SK-N-SH treated with all-trans-retinoic acid at 6 μM for 48 hours (cell line): ENCODE measurements at regions not wholly inside any gene's neighbourhood (a gene's known extent, or its start where the extent isn't known, plus 50 kb on each side); places are given as distances from the start of the nearest gene placed in this dataset.

ENCODE experiments used
- ATAC-seq: fragments of 200-7000 bp; cut with Tn5 transposase; 3 replicates; pipeline ENCODE4 v1.9.1; 2020; ENCODE audit warnings: mild to moderate bottlenecking, moderate library complexity
- ARNTL ChIP-seq: fragments of 450-650 bp; formaldehyde crosslinking; IDR thresholded peaks from 2 replicates; pipeline ENCODE4 v1.5.0; 2020; ENCODE audit warnings: low read depth, mild to moderate bottlenecking, moderate library complexity, borderline replicate concordance
- BACH2 ChIP-seq: fragments of 250-450 bp; sonication (Bioruptor Pico); IDR thresholded peaks from 2 replicates; pipeline ENCODE4 v1.9.0; 2021; ENCODE audit warnings: mild to moderate bottlenecking, borderline replicate concordance
- CSDC2 ChIP-seq: fragments of 250-450 bp; sonication (Bioruptor Pico); IDR thresholded peaks from 2 replicates; pipeline ENCODE4 v1.5.0; 2020; ENCODE audit warnings: mild to moderate bottlenecking, moderate library complexity
- ESRRG ChIP-seq: fragments of 250-450 bp; sonication (Bioruptor Pico); IDR thresholded peaks from 2 replicates; pipeline ENCODE4 v1.6.1; 2021; ENCODE audit warnings: mild to moderate bottlenecking
- GLIS3 ChIP-seq: fragments of 250-450 bp; sonication (Bioruptor Pico); IDR thresholded peaks from 2 replicates; pipeline ENCODE4 v1.5.0; 2020; ENCODE audit warnings: mild to moderate bottlenecking, moderate library complexity
- PPARA ChIP-seq: fragments of 250-450 bp; sonication (Bioruptor Pico); IDR thresholded peaks from 2 replicates; pipeline ENCODE4 v1.5.0; 2020; ENCODE audit warnings: mild to moderate bottlenecking, borderline replicate concordance
- RARB ChIP-seq: fragments of 250-450 bp; sonication (Bioruptor Pico); IDR thresholded peaks from 2 replicates; pipeline ENCODE4 v1.8.0; 2021; ENCODE audit warnings: mild to moderate bottlenecking, moderate library complexity
- TCF4 ChIP-seq: fragments of 250-450 bp; sonication (Bioruptor Pico); IDR thresholded peaks from 2 replicates; pipeline ENCODE4 v1.8.0; 2021; ENCODE audit warnings: mild to moderate bottlenecking, moderate library complexity, borderline replicate concordance
- TOX ChIP-seq: fragments of 250-450 bp; sonication (Bioruptor Pico); IDR thresholded peaks from 2 replicates; pipeline ENCODE4 v1.8.0; 2021; ENCODE audit warnings: mild to moderate bottlenecking, moderate library complexity, borderline replicate concordance
- ZC3H10 ChIP-seq: fragments of 250-450 bp; sonication (Bioruptor Pico); IDR thresholded peaks from 2 replicates; pipeline ENCODE4 v1.5.1; 2021; ENCODE audit warnings: mild to moderate bottlenecking, moderate library complexity
- ZFP3 ChIP-seq: fragments of 250-450 bp; sonication (Bioruptor Pico); IDR thresholded peaks from 2 replicates; pipeline ENCODE4 v1.5.0; 2020; ENCODE audit warnings: mild to moderate bottlenecking, moderate library complexity
- ZFP30 ChIP-seq: fragments of 450-650 bp; formaldehyde crosslinking; IDR thresholded peaks from 2 replicates; pipeline ENCODE4 v1.5.0; 2022; ENCODE audit warnings: mild to moderate bottlenecking, moderate library complexity
- ZNF565 ChIP-seq: fragments of 450-650 bp; formaldehyde crosslinking; conservative IDR thresholded peaks from 2 replicates; pipeline ENCODE4 v1.5.0; 2020; ENCODE audit warnings: low read depth, mild to moderate bottlenecking, moderate library complexity
- TF ChIP-seq, protein P1 (sequence below): fragments of 250-450 bp; sonication (Bioruptor Pico); IDR thresholded peaks from 2 replicates; pipeline ENCODE4 v1.5.0; 2020; ENCODE audit warnings: mild to moderate bottlenecking, moderate library complexity
- TF ChIP-seq, protein P2 (sequence below): fragments of 250-450 bp; sonication (Bioruptor Pico); IDR thresholded peaks from 2 replicates; pipeline ENCODE4 v1.8.0; 2020; ENCODE audit warnings: mild to moderate bottlenecking, moderate library complexity, borderline replicate concordance
- TF ChIP-seq, protein P3 (sequence below): fragments of 250-450 bp; sonication (Bioruptor Pico); IDR thresholded peaks from 2 replicates; pipeline ENCODE4 v1.5.1; 2020; ENCODE audit warnings: low read depth, mild to moderate bottlenecking, moderate library complexity
- TF ChIP-seq, protein P4 (sequence below): fragments of 250-450 bp; sonication (Bioruptor Pico); IDR thresholded peaks from 2 replicates; pipeline ENCODE4 v1.5.1; 2021; ENCODE audit warnings: mild to moderate bottlenecking, moderate library complexity

DNA sequence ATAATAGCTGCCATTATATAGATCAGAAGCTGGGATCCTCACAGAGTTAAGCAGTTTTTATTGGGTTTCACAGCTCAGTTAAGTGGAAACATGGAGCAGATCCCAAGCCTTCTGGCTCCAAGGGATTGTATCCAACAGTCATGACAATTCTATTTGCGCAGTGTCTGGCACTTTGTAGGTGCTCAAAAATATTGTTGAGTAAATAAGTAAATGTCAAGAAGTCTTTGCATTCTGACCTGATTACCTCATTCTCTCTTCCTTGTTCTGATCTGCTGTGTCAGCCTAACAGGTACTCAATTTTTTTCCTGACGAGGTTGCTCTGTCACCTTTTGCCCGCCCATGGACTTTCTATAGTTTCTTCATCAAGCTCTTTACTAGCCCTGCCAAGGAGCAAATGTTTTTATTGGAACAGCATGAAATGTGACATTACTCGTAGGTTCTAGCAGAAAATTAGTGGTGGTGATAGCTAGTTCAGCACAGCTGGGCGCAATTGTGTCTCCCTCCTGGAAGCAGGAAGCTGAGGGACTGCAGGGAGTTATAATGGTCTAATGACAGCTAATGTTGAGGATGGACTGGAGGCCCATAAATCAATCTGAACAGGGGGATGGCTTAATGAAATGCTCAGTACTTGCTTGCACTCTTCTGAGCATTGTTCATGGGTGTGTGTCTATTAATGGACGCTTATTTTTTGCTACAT is 680.2 kb downstream of the CCSER2 start:
- no peak for ATAC-seq
- TF ChIP-seq ESRRG (no peak), ARNTL (CRISPR knock-in tag) (no peak), PPARA (CRISPR knock-in tag) (no peak), ZC3H10 (CRISPR knock-in tag) (no peak), BACH2 (no peak), ZFP30 (CRISPR knock-in tag) (no peak), TCF4 (CRISPR knock-in tag) (no peak), GLIS3 (CRISPR knock-in tag) (no peak), TOX (CRISPR knock-in tag) (no peak)
- TF ChIP-seq, protein P1, sequence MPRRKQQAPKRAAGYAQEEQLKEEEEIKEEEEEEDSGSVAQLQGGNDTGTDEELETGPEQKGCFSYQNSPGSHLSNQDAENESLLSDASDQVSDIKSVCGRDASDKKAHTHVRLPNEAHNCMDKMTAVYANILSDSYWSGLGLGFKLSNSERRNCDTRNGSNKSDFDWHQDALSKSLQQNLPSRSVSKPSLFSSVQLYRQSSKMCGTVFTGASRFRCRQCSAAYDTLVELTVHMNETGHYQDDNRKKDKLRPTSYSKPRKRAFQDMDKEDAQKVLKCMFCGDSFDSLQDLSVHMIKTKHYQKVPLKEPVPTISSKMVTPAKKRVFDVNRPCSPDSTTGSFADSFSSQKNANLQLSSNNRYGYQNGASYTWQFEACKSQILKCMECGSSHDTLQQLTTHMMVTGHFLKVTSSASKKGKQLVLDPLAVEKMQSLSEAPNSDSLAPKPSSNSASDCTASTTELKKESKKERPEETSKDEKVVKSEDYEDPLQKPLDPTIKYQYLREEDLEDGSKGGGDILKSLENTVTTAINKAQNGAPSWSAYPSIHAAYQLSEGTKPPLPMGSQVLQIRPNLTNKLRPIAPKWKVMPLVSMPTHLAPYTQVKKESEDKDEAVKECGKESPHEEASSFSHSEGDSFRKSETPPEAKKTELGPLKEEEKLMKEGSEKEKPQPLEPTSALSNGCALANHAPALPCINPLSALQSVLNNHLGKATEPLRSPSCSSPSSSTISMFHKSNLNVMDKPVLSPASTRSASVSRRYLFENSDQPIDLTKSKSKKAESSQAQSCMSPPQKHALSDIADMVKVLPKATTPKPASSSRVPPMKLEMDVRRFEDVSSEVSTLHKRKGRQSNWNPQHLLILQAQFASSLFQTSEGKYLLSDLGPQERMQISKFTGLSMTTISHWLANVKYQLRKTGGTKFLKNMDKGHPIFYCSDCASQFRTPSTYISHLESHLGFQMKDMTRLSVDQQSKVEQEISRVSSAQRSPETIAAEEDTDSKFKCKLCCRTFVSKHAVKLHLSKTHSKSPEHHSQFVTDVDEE (CRISPR knock-in tag), result no peak
- TF ChIP-seq, protein P2, sequence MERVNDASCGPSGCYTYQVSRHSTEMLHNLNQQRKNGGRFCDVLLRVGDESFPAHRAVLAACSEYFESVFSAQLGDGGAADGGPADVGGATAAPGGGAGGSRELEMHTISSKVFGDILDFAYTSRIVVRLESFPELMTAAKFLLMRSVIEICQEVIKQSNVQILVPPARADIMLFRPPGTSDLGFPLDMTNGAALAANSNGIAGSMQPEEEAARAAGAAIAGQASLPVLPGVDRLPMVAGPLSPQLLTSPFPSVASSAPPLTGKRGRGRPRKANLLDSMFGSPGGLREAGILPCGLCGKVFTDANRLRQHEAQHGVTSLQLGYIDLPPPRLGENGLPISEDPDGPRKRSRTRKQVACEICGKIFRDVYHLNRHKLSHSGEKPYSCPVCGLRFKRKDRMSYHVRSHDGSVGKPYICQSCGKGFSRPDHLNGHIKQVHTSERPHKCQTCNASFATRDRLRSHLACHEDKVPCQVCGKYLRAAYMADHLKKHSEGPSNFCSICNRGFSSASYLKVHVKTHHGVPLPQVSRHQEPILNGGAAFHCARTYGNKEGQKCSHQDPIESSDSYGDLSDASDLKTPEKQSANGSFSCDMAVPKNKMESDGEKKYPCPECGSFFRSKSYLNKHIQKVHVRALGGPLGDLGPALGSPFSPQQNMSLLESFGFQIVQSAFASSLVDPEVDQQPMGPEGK, result no peak
- TF ChIP-seq, protein P3, sequence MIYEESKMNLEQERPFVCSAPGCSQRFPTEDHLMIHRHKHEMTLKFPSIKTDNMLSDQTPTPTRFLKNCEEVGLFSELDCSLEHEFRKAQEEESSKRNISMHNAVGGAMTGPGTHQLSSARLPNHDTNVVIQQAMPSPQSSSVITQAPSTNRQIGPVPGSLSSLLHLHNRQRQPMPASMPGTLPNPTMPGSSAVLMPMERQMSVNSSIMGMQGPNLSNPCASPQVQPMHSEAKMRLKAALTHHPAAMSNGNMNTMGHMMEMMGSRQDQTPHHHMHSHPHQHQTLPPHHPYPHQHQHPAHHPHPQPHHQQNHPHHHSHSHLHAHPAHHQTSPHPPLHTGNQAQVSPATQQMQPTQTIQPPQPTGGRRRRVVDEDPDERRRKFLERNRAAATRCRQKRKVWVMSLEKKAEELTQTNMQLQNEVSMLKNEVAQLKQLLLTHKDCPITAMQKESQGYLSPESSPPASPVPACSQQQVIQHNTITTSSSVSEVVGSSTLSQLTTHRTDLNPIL, result no peak

DNA sequence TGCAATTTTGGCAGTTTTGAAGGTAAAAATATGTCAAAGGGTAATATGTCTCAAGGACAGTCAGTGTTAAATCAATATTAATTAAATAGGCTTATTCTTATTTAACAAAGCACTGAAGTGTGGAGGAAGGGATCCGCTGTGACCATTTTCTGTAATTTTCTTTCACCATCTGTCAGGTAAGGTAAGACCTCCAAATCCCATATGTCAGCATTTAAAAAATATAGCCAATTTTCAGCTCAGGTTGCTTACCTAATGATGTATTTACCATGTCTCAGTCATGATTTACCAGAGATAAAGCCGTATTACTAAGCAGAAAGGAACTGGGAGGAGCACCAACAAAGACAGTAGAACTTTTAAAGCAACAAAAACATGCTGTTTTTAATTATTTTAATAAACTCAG is 683.9 kb downstream of the CCSER2 start:
- ATAC-seq, result no peak
- TF ChIP-seq, protein P1 (CRISPR knock-in tag), result no peak

DNA sequence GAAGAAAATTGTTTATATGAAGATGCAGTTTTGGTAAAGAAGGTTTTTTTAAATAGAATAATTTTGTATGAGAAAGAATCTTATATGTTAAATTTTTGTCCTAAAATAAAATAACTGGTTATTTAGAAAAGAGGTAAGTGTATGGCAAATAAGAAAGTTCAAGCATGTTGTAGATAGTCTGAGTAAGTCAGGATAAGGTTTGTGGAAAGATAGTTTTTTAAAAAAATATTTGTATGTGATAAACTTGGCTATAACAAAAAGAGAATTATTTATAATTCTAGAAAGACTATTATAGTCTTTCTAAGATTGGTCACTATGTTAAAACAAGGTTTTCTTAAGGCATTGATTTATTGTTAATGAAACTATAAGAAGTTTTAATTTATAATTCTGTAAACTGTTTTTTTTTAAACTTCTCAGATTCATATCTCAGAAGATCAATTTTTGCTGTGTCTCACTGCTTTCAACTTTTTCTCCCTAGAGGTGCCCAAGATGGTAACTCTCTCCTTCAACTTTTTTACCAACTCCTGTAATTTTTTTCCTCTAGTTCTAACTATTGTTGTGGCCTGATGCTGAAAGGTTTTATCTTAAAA is 698.6 kb downstream of the CCSER2 start:
- no peak for ATAC-seq
- no peak for TF ChIP-seq ARNTL (CRISPR knock-in tag)

DNA sequence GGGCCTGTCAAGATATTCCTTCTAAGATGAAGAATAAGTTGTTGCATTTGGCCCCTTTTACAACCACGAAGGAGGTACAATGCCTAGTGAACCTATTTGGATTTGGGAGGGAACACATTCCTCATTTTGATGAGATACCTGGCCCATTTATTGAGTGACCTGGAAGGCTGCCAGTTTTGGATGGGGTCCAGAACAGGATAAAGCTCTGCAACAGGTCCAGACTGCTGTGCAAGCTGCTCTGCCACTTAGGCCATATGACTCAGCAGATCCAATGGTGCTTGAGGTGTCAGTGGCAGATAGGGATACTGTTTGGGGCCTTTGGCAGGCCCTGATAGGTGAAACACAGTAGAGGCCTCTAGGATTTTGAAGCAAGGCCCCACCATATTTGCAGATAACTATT is 704.6 kb downstream of the CCSER2 start:
- no peak for ATAC-seq
- TF ChIP-seq RARB (CRISPR knock-in tag) (no peak), ZFP3 (CRISPR knock-in tag) (no peak), CSDC2 (CRISPR knock-in tag) (no peak), ZNF565 (CRISPR knock-in tag) (no peak), ZC3H10 (CRISPR knock-in tag) (no peak)
- TF ChIP-seq, protein P4, sequence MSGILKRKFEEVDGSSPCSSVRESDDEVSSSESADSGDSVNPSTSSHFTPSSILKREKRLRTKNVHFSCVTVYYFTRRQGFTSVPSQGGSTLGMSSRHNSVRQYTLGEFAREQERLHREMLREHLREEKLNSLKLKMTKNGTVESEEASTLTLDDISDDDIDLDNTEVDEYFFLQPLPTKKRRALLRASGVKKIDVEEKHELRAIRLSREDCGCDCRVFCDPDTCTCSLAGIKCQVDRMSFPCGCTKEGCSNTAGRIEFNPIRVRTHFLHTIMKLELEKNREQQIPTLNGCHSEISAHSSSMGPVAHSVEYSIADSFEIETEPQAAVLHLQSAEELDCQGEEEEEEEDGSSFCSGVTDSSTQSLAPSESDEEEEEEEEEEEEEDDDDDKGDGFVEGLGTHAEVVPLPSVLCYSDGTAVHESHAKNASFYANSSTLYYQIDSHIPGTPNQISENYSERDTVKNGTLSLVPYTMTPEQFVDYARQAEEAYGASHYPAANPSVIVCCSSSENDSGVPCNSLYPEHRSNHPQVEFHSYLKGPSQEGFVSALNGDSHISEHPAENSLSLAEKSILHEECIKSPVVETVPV, result no peak
